Thymus (tissue), 11 donors: ENCODE measurements at regions not wholly inside any gene's neighbourhood (a gene's known extent, or its start where the extent isn't known, plus 50 kb on each side); places are given as distances from the start of the nearest gene placed in this dataset.

Source experiments
- DNase-seq, 9 donors: peaks; one replicate each; pipeline ENCODE4 v3.0.0-alpha.2; 2013; ENCODE audit warnings: low spot score in 9 of 9, low read depth in 6 of 9, missing footprints in 1 of 9
- H3K27ac ChIP-seq, 2 donors: one replicate each; pipeline ENCODE4 v1.5.1; 2013; ENCODE audit warnings: control low read depth in 1 of 2, low read depth in 1 of 2, low read length in 1 of 2, mild to moderate bottlenecking in 1 of 2, moderate library complexity in 1 of 2
- H3K27me3 ChIP-seq, 2 donors: one replicate each; pipeline ENCODE4 v1.5.1; 2013; ENCODE audit warnings: low read length in 1 of 2; ENCODE audit not compliant: control insufficient read depth in 2 of 2, insufficient read depth in 1 of 2
- H3K36me3 ChIP-seq, 2 donors: one replicate each; pipeline ENCODE4 v1.5.1; 2013; ENCODE audit warnings: low read length in 1 of 2, mild to moderate bottlenecking in 1 of 2, moderate library complexity in 1 of 2; ENCODE audit not compliant: control insufficient read depth in 2 of 2, insufficient read depth in 2 of 2
- H3K4me1 ChIP-seq, 2 donors: one replicate each; pipeline ENCODE4 v1.5.1; 2013; ENCODE audit warnings: low read length in 2 of 2; ENCODE audit not compliant: control insufficient read depth in 2 of 2, insufficient read depth in 2 of 2
- H3K4me3 ChIP-seq, 2 donors: one replicate each; pipeline ENCODE4 v1.5.1; 2013; ENCODE audit warnings: low read length in 2 of 2, control low read depth in 1 of 2, mild to moderate bottlenecking in 1 of 2
- H3K9me3 ChIP-seq, 2 donors: one replicate each; pipeline ENCODE4 v1.5.1; 2013; ENCODE audit warnings: low read length in 1 of 2, mild to moderate bottlenecking in 1 of 2; ENCODE audit not compliant: control insufficient read depth in 2 of 2, insufficient read depth in 1 of 2
- WGBS: extraction: QIAGEN DNeasy Blood & Tissue Kit; methylation state at CpG from one replicate; pipeline ENCODE4 v1.1.7; 2013; 5-methylcytosine and 5-hydroxymethylcytosine counted together
- donor health status: healthy.

GRCh38 chr2:138101718-138102117 is 137.4 kb downstream of the HNMT start:
- WGBS, result 93% methylated on average over 2 of the region's 2 CpGs
- Histone ChIP-seq H3K27me3 (no peaks in the 10 kb centered on the region), H3K9me3 (no peaks in the 10 kb centered on the region), H3K4me3 (no peak overlapping the region), H3K36me3 (no peaks in the 10 kb centered on the region), H3K27ac (no peak overlapping the region), H3K4me1 (no peaks in the 10 kb centered on the region)
- DNase-seq, result no peak

DNA sequence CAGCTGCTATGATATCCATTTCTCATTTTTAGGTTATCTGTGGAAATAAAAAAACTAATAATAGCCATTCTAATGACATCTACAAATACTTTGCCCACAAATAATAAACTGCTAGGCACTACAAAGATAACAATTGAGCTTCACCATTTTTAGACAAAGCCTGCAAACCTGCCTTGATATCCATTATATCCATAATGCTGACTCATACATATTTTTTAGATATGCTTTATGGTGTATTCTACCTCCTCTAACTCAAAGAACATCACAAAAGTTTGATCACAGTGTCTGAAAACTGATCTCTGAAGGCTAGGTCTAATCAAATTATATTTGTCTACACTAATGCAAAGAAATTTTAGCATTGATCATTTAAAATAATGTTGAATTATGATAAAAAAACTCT is 138.4 kb downstream of the HNMT start:
- no peak overlapping the region for H3K27ac ChIP-seq
- no peaks in the 10 kb centered on the region for H3K9me3 ChIP-seq
- no peaks in the 10 kb centered on the region for H3K36me3 ChIP-seq
- H3K27me3 ChIP-seq, result no peaks in the 10 kb centered on the region
- no peak for DNase-seq
- H3K4me3 ChIP-seq, result no peak overlapping the region
- no peaks in the 10 kb centered on the region for H3K4me1 ChIP-seq

DNA sequence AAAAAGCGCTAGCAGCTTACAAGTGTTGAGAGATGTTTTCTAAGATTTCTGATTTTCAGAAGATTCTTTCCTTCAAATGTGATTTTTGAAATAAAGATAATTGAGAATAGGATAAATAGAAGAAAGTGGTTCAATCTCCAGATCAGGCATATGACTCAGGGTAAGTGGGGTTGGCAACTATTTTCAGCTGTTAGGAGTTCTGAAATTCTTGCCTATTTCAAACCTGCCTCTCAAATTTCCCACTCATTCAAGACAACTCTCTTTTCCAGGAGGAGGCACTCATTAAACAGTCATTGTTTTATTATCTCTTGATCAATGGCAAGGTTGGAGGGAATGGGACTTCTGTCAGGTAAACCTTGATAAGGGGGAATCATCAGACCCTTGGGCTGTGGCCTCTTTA is 138.9 kb downstream of the HNMT start:
- Histone ChIP-seq H3K36me3 (no peaks in the 10 kb centered on the region), H3K27ac (no peak overlapping the region), H3K27me3 (no peaks in the 10 kb centered on the region), H3K4me1 (no peaks in the 10 kb centered on the region), H3K9me3 (no peaks in the 10 kb centered on the region), H3K4me3 (no peak overlapping the region)
- WGBS, result 100% methylated on average over 1 of the region's 1 CpG
- DNase-seq, result no peak

DNA sequence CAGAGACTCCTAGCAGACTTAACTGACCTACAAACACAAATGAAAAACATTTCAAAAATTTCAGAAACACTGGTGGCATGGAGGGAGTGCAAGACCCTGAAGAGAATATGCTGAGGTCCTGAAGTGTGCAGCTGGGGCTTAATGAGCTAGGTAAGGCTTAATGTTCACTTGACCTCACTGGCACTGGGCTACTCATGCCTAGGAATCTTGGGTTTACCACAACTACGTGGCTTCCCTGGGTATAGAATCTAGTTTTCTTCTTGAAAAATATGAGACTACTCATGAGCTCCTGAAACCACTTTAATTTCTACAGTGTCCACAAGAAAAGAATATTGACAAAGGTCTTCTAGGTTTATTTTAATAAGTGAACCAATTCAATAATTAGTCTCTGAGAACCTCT is 139.8 kb downstream of the HNMT start:
- no peaks in the 10 kb centered on the region for H3K9me3 ChIP-seq
- no peak overlapping the region for H3K4me3 ChIP-seq
- 85% methylated on average over 1 of the region's 1 CpG for WGBS
- H3K36me3 ChIP-seq, result no peaks in the 10 kb centered on the region
- H3K27ac ChIP-seq, result no peak overlapping the region
- no peaks in the 10 kb centered on the region for H3K4me1 ChIP-seq
- no peaks in the 10 kb centered on the region for H3K27me3 ChIP-seq
- DNase-seq, result no peak

DNA sequence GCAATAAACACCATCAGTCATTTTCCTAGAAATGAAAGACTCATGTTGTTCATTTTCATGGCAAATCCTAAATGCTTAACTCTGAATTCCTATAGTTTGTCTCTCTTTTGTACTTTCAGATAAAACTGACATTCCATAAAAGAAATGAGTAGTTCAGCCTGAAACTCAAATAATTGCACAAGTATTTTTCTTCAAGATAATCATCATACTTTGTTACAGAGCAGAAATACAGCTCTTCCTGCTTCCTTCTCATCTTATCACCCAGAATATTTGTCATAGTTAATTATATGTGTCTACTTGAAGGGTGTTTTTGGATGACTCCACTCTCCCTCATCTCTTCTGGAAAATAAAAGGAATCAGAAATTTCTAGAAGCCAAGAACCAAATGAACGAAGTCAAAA is 141.1 kb downstream of the HNMT start:
- Histone ChIP-seq H3K4me1 (no peaks in the 10 kb centered on the region), H3K4me3 (no peak overlapping the region), H3K27ac (no peak overlapping the region), H3K36me3 (no peaks in the 10 kb centered on the region), H3K9me3 (no peaks in the 10 kb centered on the region), H3K27me3 (no peaks in the 10 kb centered on the region)
- no peak for DNase-seq
- WGBS, result 86% methylated on average over 1 of the region's 1 CpG

DNA sequence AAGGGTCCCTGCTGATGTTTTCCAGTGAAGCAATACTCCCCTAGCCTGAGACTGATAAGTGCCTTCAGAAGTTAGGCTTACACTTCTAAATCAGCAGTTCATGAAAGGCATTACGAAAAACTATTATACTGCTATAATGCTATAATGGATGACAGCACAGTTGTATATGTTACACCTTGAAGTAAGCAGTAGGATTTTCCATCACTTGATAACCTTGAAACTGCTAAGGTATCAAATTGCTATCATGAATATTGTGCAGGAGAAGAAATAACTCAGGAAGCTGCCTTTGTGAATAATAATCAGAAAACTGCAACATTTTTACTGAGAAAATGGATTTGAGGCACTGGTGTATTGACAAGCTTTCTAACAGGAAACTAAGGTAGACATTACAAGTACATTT is 142.3 kb downstream of the HNMT start:
- Histone ChIP-seq H3K36me3 (no peaks in the 10 kb centered on the region), H3K27ac (no peak overlapping the region), H3K27me3 (no peaks in the 10 kb centered on the region), H3K9me3 (no peaks in the 10 kb centered on the region), H3K4me1 (no peaks in the 10 kb centered on the region), H3K4me3 (no peak overlapping the region)
- no peak for DNase-seq
- 95% methylated on average over 1 of the region's 1 CpG for WGBS

DNA sequence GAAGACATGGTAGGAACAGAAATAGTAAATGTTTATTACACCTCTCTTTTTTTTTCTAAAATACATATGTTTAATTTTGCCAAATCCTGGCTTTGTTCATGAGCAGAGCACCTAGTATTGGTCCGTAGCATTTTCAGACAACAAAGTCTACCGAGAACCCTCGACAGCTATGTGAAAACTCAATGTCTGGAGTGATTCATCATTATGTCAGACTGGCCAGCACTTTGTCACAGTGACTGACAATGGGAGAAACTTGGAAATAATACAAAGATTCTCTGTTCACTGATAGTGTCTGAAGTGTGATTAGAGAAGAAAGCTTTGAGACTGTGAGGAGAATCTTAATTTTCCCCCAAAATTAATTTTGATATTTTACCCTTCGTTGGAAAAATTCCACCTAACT is 143.0 kb downstream of the HNMT start:
- DNase-seq, result no peak

GRCh38 chr2:138110453-138111083 is 146.3 kb downstream of the HNMT start:
- H3K4me3 ChIP-seq, result no peak overlapping the region
- no peak for DNase-seq
- H3K27ac ChIP-seq, result no peak overlapping the region
- WGBS, result 77% methylated on average over 2 of the region's 2 CpGs
- H3K4me1 ChIP-seq, result no peaks in the 10 kb centered on the region
- H3K9me3 ChIP-seq, result no peaks in the 10 kb centered on the region
- H3K27me3 ChIP-seq, result no peaks in the 10 kb centered on the region
- no peaks in the 10 kb centered on the region for H3K36me3 ChIP-seq

More for the DNA sequence above, 143.0 kb downstream of the HNMT start:
- Histone ChIP-seq H3K9me3 (no peaks in the 10 kb centered on the region), H3K4me1 (no peaks in the 10 kb centered on the region), H3K27me3 (no peaks in the 10 kb centered on the region), H3K36me3 (no peaks in the 10 kb centered on the region), H3K4me3 (no peak overlapping the region), H3K27ac (no peak overlapping the region)
- 92% methylated on average over 4 of the region's 4 CpGs for WGBS

DNA sequence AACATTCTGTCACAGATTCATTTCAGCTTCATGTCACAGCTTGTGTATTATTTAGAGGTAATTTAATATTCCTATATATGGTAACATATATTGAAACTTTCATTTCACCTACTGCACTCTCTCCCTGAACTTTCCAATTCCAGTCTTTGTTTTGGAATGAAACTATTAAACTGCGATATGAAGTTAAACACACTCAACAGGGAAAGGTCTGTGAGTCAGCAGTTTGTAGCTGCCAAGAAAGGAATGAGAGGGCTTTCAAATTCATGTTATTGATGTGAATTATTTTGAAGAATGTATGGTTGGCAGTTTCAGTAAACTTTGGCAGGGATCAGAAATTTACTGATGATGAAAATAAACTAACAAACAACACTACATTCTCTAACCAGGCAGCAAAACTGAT is 148.3 kb downstream of the HNMT start:
- Histone ChIP-seq H3K9me3 (no peaks in the 10 kb centered on the region), H3K36me3 (no peaks in the 10 kb centered on the region), H3K27me3 (no peaks in the 10 kb centered on the region), H3K4me3 (no peak overlapping the region), H3K4me1 (no peaks in the 10 kb centered on the region), H3K27ac (no peak overlapping the region)
- 89% methylated on average over 1 of the region's 1 CpG for WGBS
- no peak for DNase-seq
